K562 (cell line): ENCODE measurements at regions not wholly inside any gene's neighbourhood (a gene's known extent, or its start where the extent isn't known, plus 50 kb on each side); places are given as distances from the start of the nearest gene placed in this dataset.

Experiments used
- ATAC-seq: fragments of 200-7000 bp; cut with Tn5 transposase; 3 replicates; pipeline ENCODE4 v1.9.1; 2020; ENCODE audit warnings: moderate library complexity
- BruUV-seq: library from RNA; stranded (reverse); fragments of 400-500 nt; replicated peaks from 2 replicates; lab custom pipeline; 2021; lab: Mats Ljungman, UMichigan
- CTCF ChIA-PET: fragments of 300-600 bp; formaldehyde crosslinking; extraction: SDS; loops from one replicate; lab custom pipeline; 2021; ENCODE audit warnings: low intra/inter-chr PET ratio; lab: Yijun Ruan, JAX
- POLR2A ChIA-PET: fragments of 300-600, 350-650 bp; sonication (Branson Sonifier 250); formaldehyde crosslinking; extraction: SDS; loops from one replicate; lab custom pipeline; 2021; ENCODE audit warnings: antibody characterized with exemption, inconsistent platforms; lab: Yijun Ruan, JAX
- DNase-seq, 4 experiments: peaks; one replicate each; pipeline versions ENCODE4 v3.0.0 to v3.0.0-alpha.2; 2011 to 2018; ENCODE audit warnings: low spot score in 3 of 4, mixed read lengths in 3 of 4; ENCODE audit errors: extremely low read depth in 1 of 4
- FAIRE-seq: peaks from 2 replicates; lab custom pipeline; 2011; peaks lifted over from hg19 to GRCh38; lab: Jason Lieb, UNC
- H2AFZ ChIP-seq: 2 replicates; pipeline ENCODE4 v1.6.0; 2011; ENCODE audit warnings: low read depth, low read length, control low read depth, inconsistent platforms
- H3K27ac ChIP-seq: fragments of 200-600 bp; 3 replicates; pipeline ENCODE4 v1.8.0; 2011; ENCODE audit warnings: low read depth, mild to moderate bottlenecking, control low read depth, inconsistent platforms, low read length, moderate library complexity, mixed read lengths; ENCODE audit errors: extremely low read depth
- H3K27me3 ChIP-seq, 2 experiments: fragments of 300-600 bp in 1 of 2; 2 replicates in 1 of 2; 3 replicates in 1 of 2; pipeline versions ENCODE4 v1.6.0 to v1.8.0; 2011; ENCODE audit warnings: inconsistent platforms in 2 of 2, low read length in 2 of 2, mild to moderate bottlenecking in 1 of 2, mixed read lengths in 1 of 2, moderate library complexity in 1 of 2; ENCODE audit not compliant: control insufficient read depth in 2 of 2, insufficient read depth in 2 of 2
- H3K36me3 ChIP-seq: fragments of 300-600 bp; 3 replicates; pipeline ENCODE4 v1.8.0; 2011; ENCODE audit warnings: mild to moderate bottlenecking, low read length, inconsistent platforms; ENCODE audit not compliant: control insufficient read depth, insufficient read depth
- H3K4me1 ChIP-seq, 2 experiments: fragments of 200-600 bp in 1 of 2; replicated peaks in 1 of 2; 2 replicates in 1 of 2; 3 replicates in 1 of 2; pipeline versions ENCODE4 v1.5.1 to v1.8.0; 2011; ENCODE audit warnings: inconsistent platforms in 2 of 2, low read length in 2 of 2, mild to moderate bottlenecking in 1 of 2, mixed read lengths in 1 of 2, moderate library complexity in 1 of 2; ENCODE audit not compliant: control insufficient read depth in 2 of 2, insufficient read depth in 2 of 2
- H3K4me2 ChIP-seq: 2 replicates; pipeline ENCODE4 v1.6.1; 2011; ENCODE audit warnings: low read length, control low read depth, inconsistent platforms, mixed read lengths; ENCODE audit not compliant: insufficient read depth
- H3K4me3 ChIP-seq: fragments of 200-600 bp; sonication (generic), shearing (Covaris generic); 2 replicates; pipeline ENCODE4 v1.5.1; 2016; ENCODE audit warnings: control low read depth, inconsistent platforms
- H3K79me2 ChIP-seq: fragments of 200-600 bp; 3 replicates; pipeline ENCODE4 v1.8.0; 2011; ENCODE audit warnings: low read length, inconsistent platforms; ENCODE audit not compliant: control insufficient read depth, insufficient read depth
- H3K9ac ChIP-seq, 2 experiments: 2 replicates each; pipeline versions ENCODE4 v1.6.0 to v1.6.1; 2011; ENCODE audit warnings: low read depth in 2 of 2, low read length in 2 of 2, control low read depth in 1 of 2, inconsistent platforms in 1 of 2, mild to moderate bottlenecking in 1 of 2, mixed read lengths in 1 of 2; ENCODE audit not compliant: insufficient read depth in 1 of 2
- H3K9me1 ChIP-seq: one replicate; pipeline ENCODE4 v1.6.0; 2011; ENCODE audit warnings: inconsistent platforms, mild to moderate bottlenecking, low read length, moderate library complexity; ENCODE audit not compliant: control insufficient read depth, insufficient read depth
- H3K9me3 ChIP-seq: replicated peaks from 2 replicates; pipeline ENCODE4 v1.5.1; 2011; ENCODE audit warnings: low read depth, low read length, inconsistent platforms; ENCODE audit not compliant: control insufficient read depth, insufficient read depth
- H4K20me1 ChIP-seq: replicated peaks from 2 replicates; pipeline ENCODE4 v1.6.1; 2011; ENCODE audit warnings: low read length, inconsistent platforms, mixed read lengths; ENCODE audit not compliant: control insufficient read depth, insufficient read depth
- CEBPB ChIP-seq: fragments of 450-650 bp; IDR thresholded peaks from 2 replicates; pipeline ENCODE4 v1.6.1; 2016; ENCODE audit warnings: missing genetic modification characterization, missing compliant biosample characterization
- CEBPG ChIP-seq, 3 experiments: fragments of 200-800 bp in 1 of 3; sonication (Bioruptor generic) in 1 of 3; sonication (generic) in 1 of 3; formaldehyde crosslinking in 1 of 3; IDR thresholded peaks in 2 of 3; conservative IDR thresholded peaks in 1 of 3; 2 replicates each; pipeline versions ENCODE4 v1.6.1 to v1.8.0; 2016 to 2022; ENCODE audit warnings: missing compliant biosample characterization in 2 of 3, missing genetic modification characterization in 2 of 3, mild to moderate bottlenecking in 1 of 3, missing genetic modification reagents in 1 of 3
- CHAMP1 ChIP-seq: fragments of 450-650 bp; IDR thresholded peaks from 2 replicates; pipeline ENCODE4 v1.6.1; 2016; ENCODE audit warnings: mild to moderate bottlenecking
- NCOA2 ChIP-seq, 2 experiments: fragments of 450-650 bp; IDR thresholded peaks; 2 replicates each; pipeline ENCODE4 v1.6.1; 2018; ENCODE audit warnings: mild to moderate bottlenecking in 2 of 2, moderate library complexity in 1 of 2; ENCODE audit not compliant: partially characterized antibody in 2 of 2
- PHF21A ChIP-seq: fragments of 450-650 bp; IDR thresholded peaks from 2 replicates; pipeline ENCODE4 v1.6.1; 2017; ENCODE audit warnings: low read depth, borderline replicate concordance
- TAF15 ChIP-seq: fragments of 200-400 bp; formaldehyde crosslinking; IDR thresholded peaks from 2 replicates; pipeline ENCODE4 v1.6.1; 2017; ENCODE audit warnings: mild to moderate bottlenecking, low read depth, low read length, moderate library complexity
- TBL1XR1 ChIP-seq, 2 experiments: IDR thresholded peaks; 2 replicates each; pipeline ENCODE4 v1.6.1; 2012; ENCODE audit warnings: improper control_type of control experiment in 2 of 2, low read length in 2 of 2, mild to moderate bottlenecking in 1 of 2
- TEAD2 ChIP-seq: fragments of 450-650 bp; IDR thresholded peaks from 2 replicates; pipeline ENCODE4 v1.6.1; 2016; ENCODE audit warnings: missing genetic modification characterization, control low read depth, missing compliant biosample characterization
- TSC22D4 ChIP-seq: fragments of 450-650 bp; IDR thresholded peaks from 2 replicates; pipeline ENCODE4 v1.6.1; 2016; ENCODE audit warnings: missing genetic modification characterization, missing biosample characterization, control low read depth
- ZNF165 ChIP-seq: fragments of 250-450 bp; sonication (Bioruptor Pico); IDR thresholded peaks from 2 replicates; pipeline ENCODE4 v1.4.0; 2020; ENCODE audit warnings: borderline replicate concordance
- ZNF253 ChIP-seq: fragments of 250-450 bp; sonication (Bioruptor Pico); conservative IDR thresholded peaks from 2 replicates; pipeline ENCODE4 v1.6.1; 2021; ENCODE audit warnings: mild to moderate bottlenecking
- WGBS: fragments of 100-300 bp; shearing (Covaris generic); methylation state at CpG from one replicate; pipeline ENCODE4 v1.1.6; 2016; ENCODE audit warnings: low coverage, mixed read lengths; ENCODE audit not compliant: insufficient coverage; ENCODE audit errors: missing lambda C conversion rate; 5-methylcytosine and 5-hydroxymethylcytosine counted together
- in situ Hi-C: fragments of 300-500 bp; cut with MboI; formaldehyde crosslinking; loops from 4 replicates; pipeline ENCODE4 v1.15.0; 2018; ENCODE audit warnings: inconsistent platforms, mixed read lengths
- intact Hi-C: fragments of 100-400 bp; cut with micrococcal nuclease; formaldehyde crosslinking; loops from 2 replicates; pipeline ENCODE4 v1.14.2; 2022
- TF ChIP-seq, protein P1 (sequence below): fragments of 450-650 bp; conservative IDR thresholded peaks from 2 replicates; pipeline ENCODE4 v1.6.1; 2016; ENCODE audit warnings: missing genetic modification characterization, low read depth, mild to moderate bottlenecking, control low read depth, missing compliant biosample characterization

- Histone ChIP-seq H3K79me2 (no peaks in the 10 kb centered on the region), H3K36me3 (no peaks in the 10 kb centered on the region), H3K4me2 (no peak overlapping the region), H3K27me3 (no peaks in the 10 kb centered on the region), H3K27ac (no peak overlapping the region), H3K4me1 (no peaks in the 10 kb centered on the region), H4K20me1 (no peaks in the 10 kb centered on the region), H2AFZ (no peak overlapping the region), H3K9ac (no peak overlapping the region), H3K4me3 (no peak overlapping the region), H3K9me3 (no peaks in the 10 kb centered on the region), H3K9me1 (no peaks in the 10 kb centered on the region)
- in situ Hi-C loops = no loop called here
- DNase-seq (no peak), FAIRE-seq (no peak), ATAC-seq (no peak)
- CTCF ChIA-PET = no interaction called here
- 4% methylated on average over 4 of the region's 4 CpGs for WGBS
- intact Hi-C loops = no loop called here
- POLR2A ChIA-PET = no interaction called here
- no peak for TF ChIP-seq NCOA2 (IDR thresholded peaks at IDR 0.05; ENCODE audit: partially characterized antibody in 2 of 2)
- TF ChIP-seq CEBPB (tag) = 0 out of 2 replicates have a peak, but pooled peaks have one; percentile 32
- no peak for TF ChIP-seq CEBPG (CRISPR knock-in tag; IDR thresholded peaks at IDR 0.05)
- TF ChIP-seq CEBPG (tag; conservative IDR thresholded peaks at IDR 0.05 in 1 of 2, IDR thresholded peaks at IDR 0.05 in 1 of 2) = peak in 1 of 2 experiments; percentile 69; a peak in 2 of 4 replicates
- TF ChIP-seq TEAD2 (tag) = no peak
- no TSS peak for BruUV-seq
Measured at GRCh38 chr3:189084620-189085019, 87.2 kb upstream of the TPRG1 start.

DNA sequence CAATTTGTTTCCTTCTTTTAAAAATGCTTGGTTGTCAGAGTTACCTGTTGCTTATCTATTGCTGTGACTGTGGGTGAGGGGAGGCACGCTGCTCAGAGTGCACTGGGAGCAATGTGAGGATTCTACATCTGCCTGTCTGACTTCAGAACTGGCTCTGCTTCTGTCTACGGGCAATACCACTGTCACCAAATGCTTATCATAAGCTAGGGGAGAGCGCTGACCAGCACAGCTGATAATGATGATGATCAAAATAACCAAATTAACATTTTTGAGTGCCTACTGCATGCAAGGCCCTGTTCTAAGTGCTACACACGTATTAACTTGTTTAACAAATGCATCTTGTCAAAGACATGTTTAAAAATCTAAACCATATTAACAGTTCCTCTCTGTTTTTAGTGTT, 79.2 kb upstream of the TPRG1 start:
- in situ Hi-C loops = no loop called here
- H3K36me3 ChIP-seq = no peaks in the 10 kb centered on the region
- POLR2A ChIA-PET = no interaction called here
- TF ChIP-seq ZNF165 (CRISPR knock-in tag) = no peak
- TF ChIP-seq CHAMP1 = no peak
- TF ChIP-seq ZNF253 (CRISPR knock-in tag) = no peak
- TF ChIP-seq TAF15 = no peak
- TF ChIP-seq, protein P1, sequence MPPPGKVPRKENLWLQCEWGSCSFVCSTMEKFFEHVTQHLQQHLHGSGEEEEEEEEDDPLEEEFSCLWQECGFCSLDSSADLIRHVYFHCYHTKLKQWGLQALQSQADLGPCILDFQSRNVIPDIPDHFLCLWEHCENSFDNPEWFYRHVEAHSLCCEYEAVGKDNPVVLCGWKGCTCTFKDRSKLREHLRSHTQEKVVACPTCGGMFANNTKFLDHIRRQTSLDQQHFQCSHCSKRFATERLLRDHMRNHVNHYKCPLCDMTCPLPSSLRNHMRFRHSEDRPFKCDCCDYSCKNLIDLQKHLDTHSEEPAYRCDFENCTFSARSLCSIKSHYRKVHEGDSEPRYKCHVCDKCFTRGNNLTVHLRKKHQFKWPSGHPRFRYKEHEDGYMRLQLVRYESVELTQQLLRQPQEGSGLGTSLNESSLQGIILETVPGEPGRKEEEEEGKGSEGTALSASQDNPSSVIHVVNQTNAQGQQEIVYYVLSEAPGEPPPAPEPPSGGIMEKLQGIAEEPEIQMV (tag) = no peak
- TF ChIP-seq TSC22D4 (tag) = no peak
- no peak for TF ChIP-seq TBL1XR1 (IDR thresholded peaks at IDR 0.05; ENCODE audit: low read length in 2 of 2)
- no peak for TF ChIP-seq PHF21A

More for the DNA sequence above, 79.2 kb upstream of the TPRG1 start:
- Histone ChIP-seq H3K9ac (no peak overlapping the region), H3K79me2 (no peaks in the 10 kb centered on the region), H4K20me1 (no peaks in the 10 kb centered on the region), H3K9me3 (no peaks in the 10 kb centered on the region), H3K27ac (no peak overlapping the region), H2AFZ (no peak overlapping the region), H3K4me1 (no peaks in the 10 kb centered on the region), H3K4me3 (no peak overlapping the region), H3K27me3 (no peaks in the 10 kb centered on the region), H3K4me2 (no peak overlapping the region), H3K9me1 (no peaks in the 10 kb centered on the region)
- CTCF ChIA-PET = interaction anchor here (0.8 kb wide), 1 partner anchor 10 kb away, joined by 3 read pairs; no protein-coding TSS in a partner anchor
- DNase-seq (no peak), ATAC-seq (no peak), FAIRE-seq (no peak)
- intact Hi-C loops = no loop called here
- no TSS peak for BruUV-seq
- WGBS = 0% methylated on average over 4 of the region's 4 CpGs
